ENCODE measurements at regions not wholly inside any gene's neighbourhood (a gene's known extent, or its start where the extent isn't known, plus 50 kb on each side); places are given as distances from the start of the nearest gene placed in this dataset.

DNA sequence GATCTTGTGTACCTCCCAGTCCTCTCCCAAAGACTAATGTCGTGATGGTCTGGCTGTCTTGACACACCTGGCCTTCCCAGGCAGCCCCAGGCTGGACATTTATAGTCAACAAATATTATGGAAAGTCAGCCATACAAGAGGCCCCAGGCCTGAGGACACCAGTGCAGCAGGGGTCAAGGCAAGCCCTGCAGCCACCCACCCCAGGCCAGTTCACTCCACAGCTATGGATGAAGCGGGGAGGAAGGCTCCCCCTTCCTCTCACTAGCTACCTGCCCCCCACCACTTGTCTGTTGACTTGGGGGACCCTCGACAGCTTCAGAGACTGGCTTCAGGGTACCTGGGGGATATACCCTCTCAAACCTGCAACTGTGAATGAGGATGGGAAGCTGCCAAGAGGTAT lies 132.1 kb downstream of the MRPL14 start:
- TF ChIP-seq POLR2A (IDR thresholded peaks at IDR 0.05) (no peak), EP300 (IDR thresholded peaks at IDR 0.05) (no peak), POLR2AphosphoS5 (IDR thresholded peaks at IDR 0.05) (no peak)
- TF ChIP-seq, protein P1, sequence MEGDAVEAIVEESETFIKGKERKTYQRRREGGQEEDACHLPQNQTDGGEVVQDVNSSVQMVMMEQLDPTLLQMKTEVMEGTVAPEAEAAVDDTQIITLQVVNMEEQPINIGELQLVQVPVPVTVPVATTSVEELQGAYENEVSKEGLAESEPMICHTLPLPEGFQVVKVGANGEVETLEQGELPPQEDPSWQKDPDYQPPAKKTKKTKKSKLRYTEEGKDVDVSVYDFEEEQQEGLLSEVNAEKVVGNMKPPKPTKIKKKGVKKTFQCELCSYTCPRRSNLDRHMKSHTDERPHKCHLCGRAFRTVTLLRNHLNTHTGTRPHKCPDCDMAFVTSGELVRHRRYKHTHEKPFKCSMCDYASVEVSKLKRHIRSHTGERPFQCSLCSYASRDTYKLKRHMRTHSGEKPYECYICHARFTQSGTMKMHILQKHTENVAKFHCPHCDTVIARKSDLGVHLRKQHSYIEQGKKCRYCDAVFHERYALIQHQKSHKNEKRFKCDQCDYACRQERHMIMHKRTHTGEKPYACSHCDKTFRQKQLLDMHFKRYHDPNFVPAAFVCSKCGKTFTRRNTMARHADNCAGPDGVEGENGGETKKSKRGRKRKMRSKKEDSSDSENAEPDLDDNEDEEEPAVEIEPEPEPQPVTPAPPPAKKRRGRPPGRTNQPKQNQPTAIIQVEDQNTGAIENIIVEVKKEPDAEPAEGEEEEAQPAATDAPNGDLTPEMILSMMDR (IDR thresholded peaks at IDR 0.05): no peak

Data from sigmoid colon (tissue), 4 donors.